ENCODE measurements at regions not wholly inside any gene's neighbourhood (a gene's known extent, or its start where the extent isn't known, plus 50 kb on each side); places are given as distances from the start of the nearest gene placed in this dataset.

DNA sequence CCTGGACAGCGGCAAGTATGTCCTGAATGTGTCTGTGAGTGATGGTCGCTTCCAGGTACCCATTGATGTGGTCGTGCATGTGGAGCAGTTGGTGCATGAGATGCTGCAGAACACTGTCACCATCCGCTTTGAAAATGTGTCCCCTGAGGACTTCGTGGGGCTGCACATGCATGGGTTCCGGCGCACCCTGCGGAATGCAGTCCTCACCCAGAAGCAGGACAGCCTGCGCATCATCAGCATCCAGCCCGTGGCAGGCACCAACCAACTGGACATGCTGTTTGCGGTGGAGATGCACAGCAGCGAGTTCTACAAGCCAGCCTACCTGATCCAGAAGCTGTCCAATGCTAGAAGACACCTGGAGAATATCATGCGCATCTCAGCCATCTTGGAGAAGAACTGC lies 125.3 kb upstream of the MTNR1B start:
- TF ChIP-seq, protein P1, sequence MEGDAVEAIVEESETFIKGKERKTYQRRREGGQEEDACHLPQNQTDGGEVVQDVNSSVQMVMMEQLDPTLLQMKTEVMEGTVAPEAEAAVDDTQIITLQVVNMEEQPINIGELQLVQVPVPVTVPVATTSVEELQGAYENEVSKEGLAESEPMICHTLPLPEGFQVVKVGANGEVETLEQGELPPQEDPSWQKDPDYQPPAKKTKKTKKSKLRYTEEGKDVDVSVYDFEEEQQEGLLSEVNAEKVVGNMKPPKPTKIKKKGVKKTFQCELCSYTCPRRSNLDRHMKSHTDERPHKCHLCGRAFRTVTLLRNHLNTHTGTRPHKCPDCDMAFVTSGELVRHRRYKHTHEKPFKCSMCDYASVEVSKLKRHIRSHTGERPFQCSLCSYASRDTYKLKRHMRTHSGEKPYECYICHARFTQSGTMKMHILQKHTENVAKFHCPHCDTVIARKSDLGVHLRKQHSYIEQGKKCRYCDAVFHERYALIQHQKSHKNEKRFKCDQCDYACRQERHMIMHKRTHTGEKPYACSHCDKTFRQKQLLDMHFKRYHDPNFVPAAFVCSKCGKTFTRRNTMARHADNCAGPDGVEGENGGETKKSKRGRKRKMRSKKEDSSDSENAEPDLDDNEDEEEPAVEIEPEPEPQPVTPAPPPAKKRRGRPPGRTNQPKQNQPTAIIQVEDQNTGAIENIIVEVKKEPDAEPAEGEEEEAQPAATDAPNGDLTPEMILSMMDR (IDR thresholded peaks at IDR 0.05), result no peak
- TF ChIP-seq EZH2 (IDR thresholded peaks at IDR 0.05), result no peak
